ENCODE measurements at regions not wholly inside any gene's neighbourhood (a gene's known extent, or its start where the extent isn't known, plus 50 kb on each side); places are given as distances from the start of the nearest gene placed in this dataset.

GRCh38 chr9:1962122-1962521, 53.0 kb upstream of the SMARCA2 start:
- H3K9me3 Mint-ChIP-seq (ENCODE audit: low read depth): no peaks in the 10 kb centered on the region
- peaks cover 15% of the 10 kb centered on the region for H3K27me3 Mint-ChIP-seq (ENCODE audit: low read depth)

GRCh38 chr9:1962588-1963106, 52.5 kb upstream of the SMARCA2 start:
- H3K27ac Mint-ChIP-seq (ENCODE audit: unreplicated experiment): no peak overlapping the region
- no peak for TF ChIP-seq CTCF (IDR thresholded peaks at IDR 0.05)
- no peaks in the 10 kb centered on the region for H3K36me3 Mint-ChIP-seq (ENCODE audit: low read depth)
- no peaks in the 10 kb centered on the region for H3K4me1 Mint-ChIP-seq (ENCODE audit: low read depth)
- no peaks in the 10 kb centered on the region for H3K9me3 Mint-ChIP-seq (ENCODE audit: low read depth)
- H3K27me3 Mint-ChIP-seq (ENCODE audit: low read depth): peaks cover 17% of the 10 kb centered on the region
- no peak for DNase-seq (ENCODE audit: low spot score)
- no peak overlapping the region for H3K4me3 Mint-ChIP-seq (ENCODE audit: unreplicated experiment)

More at GRCh38 chr9:1962122-1962521, 53.0 kb upstream of the SMARCA2 start:
- DNase-seq (ENCODE audit: low spot score): no peak
- Mint-ChIP-seq H3K27ac (ENCODE audit: unreplicated experiment) (no peak overlapping the region), H3K4me3 (ENCODE audit: unreplicated experiment) (no peak overlapping the region), H3K4me1 (ENCODE audit: low read depth) (no peaks in the 10 kb centered on the region), H3K36me3 (ENCODE audit: low read depth) (no peaks in the 10 kb centered on the region)
- TF ChIP-seq CTCF (IDR thresholded peaks at IDR 0.05): no peak

- H3K36me3 Mint-ChIP-seq (ENCODE audit: low read depth): no peaks in the 10 kb centered on the region
- H3K9me3 Mint-ChIP-seq (ENCODE audit: low read depth): no peaks in the 10 kb centered on the region
- no peaks in the 10 kb centered on the region for H3K4me1 Mint-ChIP-seq (ENCODE audit: low read depth)
- H3K4me3 Mint-ChIP-seq (ENCODE audit: unreplicated experiment): no peak overlapping the region
- peaks cover 16% of the 10 kb centered on the region for H3K27me3 Mint-ChIP-seq (ENCODE audit: low read depth)
- no peak for DNase-seq (ENCODE audit: low spot score)
- H3K27ac Mint-ChIP-seq (ENCODE audit: unreplicated experiment): no peak overlapping the region
- no peak for TF ChIP-seq CTCF (IDR thresholded peaks at IDR 0.05)
Measured at GRCh38 chr9:1964093-1964492, 51.1 kb upstream of the SMARCA2 start.
